Loucy (cell line): ENCODE measurements at regions not wholly inside any gene's neighbourhood (a gene's known extent, or its start where the extent isn't known, plus 50 kb on each side); places are given as distances from the start of the nearest gene placed in this dataset.

Experiments
- H2AFZ ChIP-seq: fragments of 200-600 bp; sonication (generic); 2 replicates; pipeline ENCODE4 v1.6.0; 2016; ENCODE audit warnings: antibody characterized with exemption, mild to moderate bottlenecking, low read length, moderate library complexity
- H3F3A ChIP-seq: fragments of 200-600 bp; 2 replicates; pipeline ENCODE4 v1.6.0; 2016; ENCODE audit warnings: antibody characterized with exemption, low read depth, mild to moderate bottlenecking
- H3K27me3 ChIP-seq: fragments of 200-600 bp; sonication (generic); 2 replicates; pipeline ENCODE4 v1.6.1; 2014; ENCODE audit warnings: low read length, mild to moderate bottlenecking; ENCODE audit not compliant: insufficient read depth, poor library complexity, severe bottlenecking
- H3K36me3 ChIP-seq: fragments of 200-600 bp; sonication (generic); 2 replicates; pipeline ENCODE4 v1.6.1; 2016; ENCODE audit warnings: low read length; ENCODE audit not compliant: insufficient read depth
- H3K4me1 ChIP-seq: fragments of 200-600 bp; sonication (generic); 2 replicates; pipeline ENCODE4 v1.5.1; 2014; ENCODE audit warnings: low read length, mild to moderate bottlenecking; ENCODE audit not compliant: insufficient read depth, poor library complexity, severe bottlenecking
- H3K4me2 ChIP-seq: fragments of 200-600 bp; sonication (generic); 2 replicates; pipeline ENCODE4 v1.6.0; 2014; ENCODE audit warnings: antibody characterized with exemption, low read length, low read depth, mild to moderate bottlenecking; ENCODE audit not compliant: poor library complexity, severe bottlenecking
- H3K4me3 ChIP-seq: fragments of 200-600 bp; sonication (generic); 2 replicates; pipeline ENCODE4 v1.5.1; 2014; ENCODE audit warnings: low read length, mild to moderate bottlenecking, mixed read lengths; ENCODE audit not compliant: poor library complexity, severe bottlenecking
- H3K79me2 ChIP-seq: fragments of 200-600 bp; sonication (generic); 2 replicates; pipeline ENCODE4 v1.6.1; 2014; ENCODE audit warnings: low read length; ENCODE audit not compliant: insufficient read depth
- H3K9ac ChIP-seq: fragments of 200-600 bp; sonication (generic); 2 replicates; pipeline ENCODE4 v1.6.0; 2014; ENCODE audit warnings: mild to moderate bottlenecking, low read depth, low read length, moderate library complexity; ENCODE audit not compliant: poor library complexity, severe bottlenecking
- H3K9me2 ChIP-seq: fragments of 200-600 bp; sonication (generic); replicated peaks from 2 replicates; pipeline ENCODE4 v1.6.1; 2016; ENCODE audit warnings: low read depth, low read length, mixed read lengths
- H3K9me3 ChIP-seq: fragments of 200-600 bp; sonication (generic); 2 replicates; pipeline ENCODE4 v1.6.1; 2014; ENCODE audit warnings: mild to moderate bottlenecking, antibody characterized with exemption, low read length, low read depth; ENCODE audit not compliant: insufficient read depth
- H4K20me1 ChIP-seq: fragments of 200-600 bp; sonication (generic); 2 replicates; pipeline ENCODE4 v1.6.0; 2014; ENCODE audit warnings: antibody characterized with exemption, low read length, mild to moderate bottlenecking; ENCODE audit not compliant: insufficient read depth, poor library complexity, severe bottlenecking
- EZH2phosphoT487 ChIP-seq: fragments of 200-600 bp; IDR thresholded peaks from 2 replicates; pipeline ENCODE4 v1.6.1; 2018; ENCODE audit warnings: antibody characterized with exemption, mild to moderate bottlenecking, moderate library complexity, borderline replicate concordance
- TF ChIP-seq, protein P1 (sequence below): fragments of 200-600 bp; sonication (generic); conservative IDR thresholded peaks from 2 replicates; pipeline ENCODE4 v1.5.1; 2014; ENCODE audit warnings: mild to moderate bottlenecking, antibody characterized with exemption, low read length

DNA sequence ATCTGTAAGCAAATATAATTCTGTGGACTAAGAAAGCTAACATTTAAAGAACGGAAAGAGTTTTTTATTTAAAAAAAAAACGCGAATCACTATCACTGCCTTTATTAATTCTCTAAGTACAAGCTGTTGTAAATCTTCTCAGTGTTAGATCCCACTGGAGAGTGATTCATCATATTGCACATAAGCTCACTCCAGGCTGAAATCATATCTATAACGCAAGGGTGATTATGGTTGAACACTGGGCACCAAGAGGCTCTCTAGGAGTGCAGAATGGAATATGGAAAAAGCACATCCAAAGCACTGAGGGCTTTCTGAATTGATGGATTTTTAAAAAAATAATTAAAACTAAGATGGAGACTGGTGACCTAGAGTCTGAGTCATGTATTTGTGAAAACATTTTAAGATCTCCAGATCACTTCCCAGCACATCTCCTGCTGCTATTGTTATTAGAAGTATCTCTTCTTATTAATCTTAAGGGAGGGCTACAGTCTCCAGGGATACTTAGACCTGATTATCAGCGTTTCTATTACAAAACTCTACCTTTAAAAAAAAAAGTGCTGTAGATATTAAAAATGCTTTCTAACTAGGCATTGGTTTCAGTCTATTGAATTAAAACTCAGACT, 1106.8 kb downstream of the AACS start:
- no peak for TF ChIP-seq EZH2phosphoT487
- TF ChIP-seq, protein P1, sequence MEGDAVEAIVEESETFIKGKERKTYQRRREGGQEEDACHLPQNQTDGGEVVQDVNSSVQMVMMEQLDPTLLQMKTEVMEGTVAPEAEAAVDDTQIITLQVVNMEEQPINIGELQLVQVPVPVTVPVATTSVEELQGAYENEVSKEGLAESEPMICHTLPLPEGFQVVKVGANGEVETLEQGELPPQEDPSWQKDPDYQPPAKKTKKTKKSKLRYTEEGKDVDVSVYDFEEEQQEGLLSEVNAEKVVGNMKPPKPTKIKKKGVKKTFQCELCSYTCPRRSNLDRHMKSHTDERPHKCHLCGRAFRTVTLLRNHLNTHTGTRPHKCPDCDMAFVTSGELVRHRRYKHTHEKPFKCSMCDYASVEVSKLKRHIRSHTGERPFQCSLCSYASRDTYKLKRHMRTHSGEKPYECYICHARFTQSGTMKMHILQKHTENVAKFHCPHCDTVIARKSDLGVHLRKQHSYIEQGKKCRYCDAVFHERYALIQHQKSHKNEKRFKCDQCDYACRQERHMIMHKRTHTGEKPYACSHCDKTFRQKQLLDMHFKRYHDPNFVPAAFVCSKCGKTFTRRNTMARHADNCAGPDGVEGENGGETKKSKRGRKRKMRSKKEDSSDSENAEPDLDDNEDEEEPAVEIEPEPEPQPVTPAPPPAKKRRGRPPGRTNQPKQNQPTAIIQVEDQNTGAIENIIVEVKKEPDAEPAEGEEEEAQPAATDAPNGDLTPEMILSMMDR: no peak
- Histone ChIP-seq H3K79me2 (no peaks in the 10 kb centered on the region), H3K9me3 (no peaks in the 10 kb centered on the region), H3K4me2 (no peak overlapping the region), H3K36me3 (no peaks in the 10 kb centered on the region), H3K9me2 (no peaks in the 10 kb centered on the region), H3K27me3 (no peaks in the 10 kb centered on the region), H3K4me1 (no peaks in the 10 kb centered on the region), H4K20me1 (no peaks in the 10 kb centered on the region), H3K9ac (no peak overlapping the region), H3F3A (no peaks in the 10 kb centered on the region), H3K4me3 (no peak overlapping the region), H2AFZ (no peak overlapping the region)

DNA sequence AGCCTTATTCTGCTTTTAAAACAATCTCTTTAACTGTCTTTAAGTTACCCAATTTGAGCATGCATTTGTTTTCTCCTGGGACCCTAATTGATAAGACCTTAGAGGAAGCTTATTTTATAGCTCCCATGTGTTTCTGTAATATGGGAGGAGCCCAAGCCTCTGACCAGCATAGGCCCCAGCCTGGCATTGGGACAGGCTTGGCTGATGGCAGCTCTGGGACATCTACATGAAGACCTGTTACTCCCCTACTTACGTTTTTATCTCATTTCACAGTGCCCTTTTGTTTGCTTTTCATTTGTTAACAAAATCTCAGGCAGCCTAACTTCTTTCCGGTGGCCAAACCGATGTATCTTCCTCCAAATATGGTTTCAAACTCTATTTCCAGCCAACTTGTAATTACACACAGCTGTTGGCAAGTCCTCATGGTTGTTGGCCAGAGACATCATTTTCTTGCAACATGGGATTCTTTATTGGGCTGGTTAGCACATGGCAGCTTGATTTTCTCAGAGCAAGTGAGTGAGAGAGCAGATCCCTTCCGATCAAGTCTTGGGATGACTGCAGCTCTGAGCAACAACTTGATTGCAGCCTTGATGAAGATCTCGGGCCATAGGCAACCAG, 1117.5 kb downstream of the AACS start:
- no peak for TF ChIP-seq EZH2phosphoT487
- TF ChIP-seq, protein P1: no peak
- H3F3A ChIP-seq: no peaks in the 10 kb centered on the region
- H2AFZ ChIP-seq: no peak overlapping the region
- H3K79me2 ChIP-seq: no peaks in the 10 kb centered on the region
- no peak overlapping the region for H3K4me3 ChIP-seq
- H3K9me2 ChIP-seq: no peaks in the 10 kb centered on the region
- no peaks in the 10 kb centered on the region for H3K9me3 ChIP-seq
- H3K4me2 ChIP-seq: no peak overlapping the region
- no peaks in the 10 kb centered on the region for H3K4me1 ChIP-seq
- no peaks in the 10 kb centered on the region for H3K27me3 ChIP-seq
- no peaks in the 10 kb centered on the region for H3K36me3 ChIP-seq
- H3K9ac ChIP-seq: no peak overlapping the region
- no peaks in the 10 kb centered on the region for H4K20me1 ChIP-seq

DNA sequence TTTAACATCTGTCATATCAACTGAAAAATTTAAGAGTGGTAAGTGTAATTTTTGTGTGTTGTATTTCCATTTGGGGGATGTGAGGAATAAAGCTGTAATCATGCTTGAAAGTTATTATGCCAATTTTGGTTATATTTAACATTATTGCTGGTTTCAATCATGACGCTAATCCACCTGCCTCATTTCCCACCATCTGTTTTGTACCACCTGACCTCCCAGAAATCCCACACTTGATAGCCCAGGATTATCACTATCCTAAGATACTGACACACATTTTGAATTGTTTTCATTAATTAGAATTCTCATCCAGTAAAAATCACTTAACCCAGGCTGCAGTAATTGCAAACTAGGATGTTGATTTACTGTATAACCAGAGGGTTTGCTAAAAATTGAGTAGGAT, 1119.8 kb downstream of the AACS start:
- Histone ChIP-seq H3K27me3 (no peaks in the 10 kb centered on the region), H2AFZ (no peak overlapping the region), H3K79me2 (no peaks in the 10 kb centered on the region), H3K9me2 (no peaks in the 10 kb centered on the region), H4K20me1 (no peaks in the 10 kb centered on the region), H3K36me3 (no peaks in the 10 kb centered on the region), H3K9me3 (no peaks in the 10 kb centered on the region; the same call in 1 of the 2 replicates), H3K4me3 (no peak overlapping the region), H3K4me2 (no peak overlapping the region), H3K4me1 (no peaks in the 10 kb centered on the region), H3F3A (no peaks in the 10 kb centered on the region), H3K9ac (no peak overlapping the region)
- no peak for TF ChIP-seq EZH2phosphoT487
- TF ChIP-seq, protein P1: no peak
